ENCODE measurements at regions not wholly inside any gene's neighbourhood (a gene's known extent, or its start where the extent isn't known, plus 50 kb on each side); places are given as distances from the start of the nearest gene placed in this dataset.

DNA sequence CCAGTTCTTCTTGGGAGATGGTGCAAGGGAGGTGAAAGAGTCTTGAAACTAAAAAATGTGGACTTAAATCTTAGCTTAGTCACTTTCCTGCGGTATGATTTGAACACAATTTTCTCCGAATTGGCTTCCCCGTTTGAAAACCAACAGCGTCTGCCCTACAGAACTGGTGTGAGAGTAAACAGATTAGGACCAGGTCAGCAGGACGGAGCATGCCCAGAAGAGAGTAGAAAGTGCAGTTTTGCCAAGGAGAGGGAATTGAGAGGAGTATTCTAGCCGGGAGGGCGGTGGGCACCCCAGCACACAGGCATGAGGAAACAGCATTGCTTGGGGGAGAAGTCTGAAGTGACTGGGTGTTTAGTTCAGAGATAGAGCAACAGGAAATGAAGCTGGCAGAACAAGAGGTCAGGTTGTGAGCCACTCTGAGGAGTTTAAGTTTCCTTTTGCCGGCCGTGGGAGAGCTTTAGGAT, 927.1 kb downstream of the VRK1 start:
- Histone ChIP-seq H3K9ac (ENCODE audit: insufficient read depth, low read depth, low read length) (no peak overlapping the region), H3K27me3 (ENCODE audit: control insufficient read depth in 1 of 2, insufficient read depth in 2 of 2, low read length in 2 of 2) (no peaks in the 10 kb centered on the region), H3K36me3 (replicated peaks in 1 of 2; ENCODE audit: control insufficient read depth in 1 of 2, insufficient read depth in 2 of 2, low read length in 2 of 2) (no peaks in the 10 kb centered on the region), H2AFZ (ENCODE audit: low read length) (no peak overlapping the region), H3K4me2 (ENCODE audit: low read depth, low read length) (no peak overlapping the region), H3K79me2 (ENCODE audit: insufficient read depth, low read length) (no peaks in the 10 kb centered on the region), H3K4me1 (ENCODE audit: insufficient read depth, low read length) (no peaks in the 10 kb centered on the region), H3K27ac (ENCODE audit: extremely low read length, insufficient read depth, low read length) (no peak overlapping the region), H4K20me1 (ENCODE audit: insufficient read depth, low read length) (no peaks in the 10 kb centered on the region), H3K9me3 (ENCODE audit: low read length) (peaks cover 81% of the 10 kb centered on the region), H3K4me3 (replicated peaks in 1 of 3; ENCODE audit: insufficient read depth in 1 of 3, low read depth in 2 of 3, low read length in 3 of 3) (no peak overlapping the region)
- ATAC-seq (no peak), FAIRE-seq (no peak), DNase-seq (ENCODE audit: low spot score) (no peak)
- intact Hi-C loops (cut with micrococcal nuclease; ENCODE audit: unreplicated experiment) (no loop called here), in situ Hi-C loops (cut with HindIII; ENCODE audit: extremely low pct_ligation_motif_present, low pct_unique_long_range_greater_than_20kb) (no loop called here)
- ChIA-PET POLR2A (no interaction called here), CTCF (ENCODE audit: low intra/inter-chr PET ratio, low total read pairs) (no interaction called here)
- WGBS (ENCODE audit: low lambda C conversion rate), result 3% methylated on average over 9 of the region's 9 CpGs
- no peak for TF ChIP-seq ZNF710 (CRISPR knock-in tag; IDR thresholded peaks at IDR 0.05; ENCODE audit: borderline replicate concordance)
- TF ChIP-seq ZNF317 (CRISPR knock-in tag; IDR thresholded peaks at IDR 0.05), result no peak
- no peak for TF ChIP-seq ZBTB37 (CRISPR knock-in tag; IDR thresholded peaks at IDR 0.05)
- no peak for TF ChIP-seq EHMT2 (IDR thresholded peaks at IDR 0.05; ENCODE audit: borderline replicate concordance, low read depth, low read length)
- TF ChIP-seq SMYD3 (CRISPR knock-in tag; IDR thresholded peaks at IDR 0.05), result no peak
- no peak for TF ChIP-seq SMAD3 (CRISPR knock-in tag; IDR thresholded peaks at IDR 0.05)
- no peak for TF ChIP-seq ZNF383 (CRISPR knock-in tag; IDR thresholded peaks at IDR 0.05; ENCODE audit: borderline replicate concordance)
- TF ChIP-seq, protein P1, sequence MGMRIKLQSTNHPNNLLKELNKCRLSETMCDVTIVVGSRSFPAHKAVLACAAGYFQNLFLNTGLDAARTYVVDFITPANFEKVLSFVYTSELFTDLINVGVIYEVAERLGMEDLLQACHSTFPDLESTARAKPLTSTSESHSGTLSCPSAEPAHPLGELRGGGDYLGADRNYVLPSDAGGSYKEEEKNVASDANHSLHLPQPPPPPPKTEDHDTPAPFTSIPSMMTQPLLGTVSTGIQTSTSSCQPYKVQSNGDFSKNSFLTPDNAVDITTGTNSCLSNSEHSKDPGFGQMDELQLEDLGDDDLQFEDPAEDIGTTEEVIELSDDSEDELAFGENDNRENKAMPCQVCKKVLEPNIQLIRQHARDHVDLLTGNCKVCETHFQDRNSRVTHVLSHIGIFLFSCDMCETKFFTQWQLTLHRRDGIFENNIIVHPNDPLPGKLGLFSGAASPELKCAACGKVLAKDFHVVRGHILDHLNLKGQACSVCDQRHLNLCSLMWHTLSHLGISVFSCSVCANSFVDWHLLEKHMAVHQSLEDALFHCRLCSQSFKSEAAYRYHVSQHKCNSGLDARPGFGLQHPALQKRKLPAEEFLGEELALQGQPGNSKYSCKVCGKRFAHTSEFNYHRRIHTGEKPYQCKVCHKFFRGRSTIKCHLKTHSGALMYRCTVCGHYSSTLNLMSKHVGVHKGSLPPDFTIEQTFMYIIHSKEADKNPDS (CRISPR knock-in tag; IDR thresholded peaks at IDR 0.05), result no peak
- TF ChIP-seq ASH2L (IDR thresholded peaks at IDR 0.05; ENCODE audit: insufficient read length, low read depth, low read length), result no peak
- TF ChIP-seq AFF4 (CRISPR knock-in tag; IDR thresholded peaks at IDR 0.05), result no peak
- no peak for TF ChIP-seq SOX5 (CRISPR knock-in tag; IDR thresholded peaks at IDR 0.05; ENCODE audit: borderline replicate concordance)
- TF ChIP-seq ZNF563 (CRISPR knock-in tag; IDR thresholded peaks at IDR 0.05), result no peak
- no peak for TF ChIP-seq ZBTB21 (CRISPR knock-in tag; IDR thresholded peaks at IDR 0.05)
- no peak for TF ChIP-seq FOXA3 (CRISPR knock-in tag; IDR thresholded peaks at IDR 0.05)
- no TSS peak for BruUV-seq (replicated peaks)

Measured in HepG2 (cell line).